ENCODE measurements at regions not wholly inside any gene's neighbourhood (a gene's known extent, or its start where the extent isn't known, plus 50 kb on each side); places are given as distances from the start of the nearest gene placed in this dataset.
"Not testable (repeated sequence)": the region's sequence is repeated elsewhere in the genome, so short reads cannot be mapped to it uniquely, and the experiment has no call there.

GRCh38 chr2:224094413-224094812, 55.3 kb upstream of the SERPINE2 start:
- Mint-ChIP-seq H3K9me3 (ENCODE audit: unreplicated experiment) (peaks cover 3% of the 10 kb centered on the region), H3K27me3 (ENCODE audit: unreplicated experiment) (no peaks in the 10 kb centered on the region), H3K27ac (ENCODE audit: unreplicated experiment) (no peak overlapping the region), H3K4me3 (ENCODE audit: unreplicated experiment) (no peak overlapping the region), H3K4me1 (ENCODE audit: low read depth, unreplicated experiment) (no peaks in the 10 kb centered on the region), H3K36me3 (ENCODE audit: unreplicated experiment) (peaks cover 6% of the 10 kb centered on the region)
- TF ChIP-seq CTCF (IDR thresholded peaks at IDR 0.05; ENCODE audit: partially characterized antibody, unreplicated experiment), result no peak
- DNase-seq, result no peak

GRCh38 chr2:224091671-224092070, 52.6 kb upstream of the SERPINE2 start:
- H3K4me3 Mint-ChIP-seq (ENCODE audit: unreplicated experiment); DNase-seq; H3K27me3 Mint-ChIP-seq (ENCODE audit: unreplicated experiment): not testable (repeated sequence)

GRCh38 chr2:224089606-224090005, 50.5 kb upstream of the SERPINE2 start:
- not testable (repeated sequence) for H3K36me3 Mint-ChIP-seq (ENCODE audit: unreplicated experiment); H3K9me3 Mint-ChIP-seq (ENCODE audit: unreplicated experiment); H3K4me3 Mint-ChIP-seq (ENCODE audit: unreplicated experiment); H3K27me3 Mint-ChIP-seq (ENCODE audit: unreplicated experiment); H3K27ac Mint-ChIP-seq (ENCODE audit: unreplicated experiment); DNase-seq; H3K4me1 Mint-ChIP-seq (ENCODE audit: low read depth, unreplicated experiment)

More at GRCh38 chr2:224091671-224092070, 52.6 kb upstream of the SERPINE2 start:
- H3K4me1 Mint-ChIP-seq (ENCODE audit: low read depth, unreplicated experiment); H3K9me3 Mint-ChIP-seq (ENCODE audit: unreplicated experiment); H3K36me3 Mint-ChIP-seq (ENCODE audit: unreplicated experiment); H3K27ac Mint-ChIP-seq (ENCODE audit: unreplicated experiment): not testable (repeated sequence)

Measured in glutamatergic neuron (in vitro differentiated cells).